GM12878 (cell line): ENCODE measurements at regions not wholly inside any gene's neighbourhood (a gene's known extent, or its start where the extent isn't known, plus 50 kb on each side); places are given as distances from the start of the nearest gene placed in this dataset.

ENCODE experiments used
- EZH2 ChIP-seq: IDR thresholded peaks from 2 replicates; pipeline ENCODE4 v1.6.1; 2012; ENCODE audit warnings: low read depth, mild to moderate bottlenecking, control low read depth, inconsistent platforms, low read length, borderline replicate concordance; ENCODE audit not compliant: control insufficient read depth
- REST ChIP-seq: IDR thresholded peaks from 2 replicates; pipeline ENCODE4 v1.6.1; 2012; ENCODE audit warnings: mild to moderate bottlenecking, low read depth, low read length

GRCh38 chr2:172300851-172301250 lies 126.5 kb upstream of the ITGA6 start:
- TF ChIP-seq EZH2 = no peak
- no peak for TF ChIP-seq REST
